Right lobe of liver (tissue), 4 donors: ENCODE measurements at regions not wholly inside any gene's neighbourhood (a gene's known extent, or its start where the extent isn't known, plus 50 kb on each side); places are given as distances from the start of the nearest gene placed in this dataset.

Experiments used
- CTCF ChIP-seq, 4 donors: fragments of 200-600 bp in 3 of 4; fragments of 450-650 bp in 1 of 4; IDR thresholded peaks; one replicate each; pipeline versions ENCODE4 v1.5.1 to v1.8.0; 2016 to 2022; ENCODE audit warnings: antibody characterized with exemption in 4 of 4, mild to moderate bottlenecking in 2 of 4
- POLR2A ChIP-seq: fragments of 450-650 bp; IDR thresholded peaks from one replicate; pipeline ENCODE4 v1.6.1; 2017; ENCODE audit warnings: antibody characterized with exemption, mild to moderate bottlenecking
- donor health status: DM: no; HTN: no; CAD: no.
- donor health status: DM: no; HTN: no; CAD: no.
- donor health status: DM: no; HTN: yes; CAD: no.

- no peak for TF ChIP-seq CTCF (IDR thresholded peaks at IDR 0.05)
- TF ChIP-seq POLR2A: no peak
Measured at GRCh38 chr21:16420031-16420724, 690.4 kb downstream of the USP25 start.
